ENCODE measurements at regions not wholly inside any gene's neighbourhood (a gene's known extent, or its start where the extent isn't known, plus 50 kb on each side); places are given as distances from the start of the nearest gene placed in this dataset.

DNA sequence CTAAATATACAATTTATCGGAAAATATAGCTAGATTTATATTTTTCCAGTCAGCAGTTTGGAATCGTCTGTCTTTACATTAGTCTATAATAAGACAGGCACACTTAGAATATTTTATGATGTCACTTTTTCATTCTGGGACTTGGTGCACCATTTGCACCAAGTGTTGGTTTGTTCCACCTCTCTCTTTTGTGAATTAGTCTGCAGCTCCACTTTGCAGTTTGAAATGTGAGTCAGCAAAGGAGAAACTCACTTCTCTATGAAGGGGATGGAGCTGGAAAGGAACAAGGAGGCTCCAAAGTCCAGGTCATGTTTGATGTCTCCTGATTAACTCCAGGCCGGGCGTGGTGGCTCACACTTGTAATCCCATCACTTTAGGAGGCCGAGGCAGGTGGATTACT is 63.8 kb upstream of the RTN4 start:
- Histone ChIP-seq H3K27me3 (ENCODE audit: insufficient read depth, low read length) (no peaks in the 10 kb centered on the region), H3K14ac (ENCODE audit: insufficient read depth, low read length) (no peak overlapping the region), H4K8ac (replicated peaks; ENCODE audit: insufficient read length, low read depth, low read length) (no peak overlapping the region), H3K56ac (ENCODE audit: insufficient read length, low read depth, low read length) (no peak overlapping the region), H2BK120ac (ENCODE audit: low read depth, low read length, poor library complexity, severe bottlenecking) (no peak overlapping the region), H3K18ac (ENCODE audit: insufficient read length, low read depth, low read length) (no peak overlapping the region), H3K27ac (ENCODE audit: insufficient read length, low read depth, low read length) (no peak overlapping the region), H4K20me1 (ENCODE audit: control insufficient read depth, insufficient read depth, insufficient read length) (no peaks in the 10 kb centered on the region), H2BK12ac (ENCODE audit: insufficient read length, low read depth, low read length) (no peak overlapping the region), H3K4me1 (ENCODE audit: insufficient read depth, low read length) (peaks cover 8% of the 10 kb centered on the region; the same call in 1 of the 2 replicates), H2BK15ac (ENCODE audit: low read depth, low read length) (no peak overlapping the region), H2BK20ac (ENCODE audit: low read depth, low read length, poor library complexity, severe bottlenecking) (no peak overlapping the region), H3K23ac (ENCODE audit: insufficient read length, low read depth, low read length) (no peak overlapping the region), H3K23me2 (ENCODE audit: insufficient read length, low read depth, low read length, poor library complexity, severe bottlenecking) (no peaks in the 10 kb centered on the region), H4K5ac (ENCODE audit: insufficient read length, low read depth, low read length) (no peak overlapping the region), H2AK5ac (ENCODE audit: insufficient read length, low read length) (no peak overlapping the region), H3K79me1 (ENCODE audit: insufficient read depth, low read depth, low read length, poor library complexity, severe bottlenecking) (no peaks in the 10 kb centered on the region), H4K91ac (ENCODE audit: insufficient read length, low read depth, low read length) (no peak overlapping the region), H3T11ph (ENCODE audit: low read length) (no peak overlapping the region), H3K4me2 (ENCODE audit: insufficient read depth, insufficient read length, low read length) (no peak overlapping the region), H3K4ac (ENCODE audit: low read depth, low read length) (no peak overlapping the region), H3K9ac (ENCODE audit: extremely low read depth, insufficient read length, low read length) (no peak overlapping the region), H3K79me2 (ENCODE audit: insufficient read depth, low read length) (no peaks in the 10 kb centered on the region), H3K9me3 (ENCODE audit: control insufficient read depth, low read depth, low read length) (no peaks in the 10 kb centered on the region), H2BK5ac (ENCODE audit: insufficient read length, low read length) (no peak overlapping the region), H2AFZ (ENCODE audit: low read length) (no peak overlapping the region)
- TF ChIP-seq, protein P1, sequence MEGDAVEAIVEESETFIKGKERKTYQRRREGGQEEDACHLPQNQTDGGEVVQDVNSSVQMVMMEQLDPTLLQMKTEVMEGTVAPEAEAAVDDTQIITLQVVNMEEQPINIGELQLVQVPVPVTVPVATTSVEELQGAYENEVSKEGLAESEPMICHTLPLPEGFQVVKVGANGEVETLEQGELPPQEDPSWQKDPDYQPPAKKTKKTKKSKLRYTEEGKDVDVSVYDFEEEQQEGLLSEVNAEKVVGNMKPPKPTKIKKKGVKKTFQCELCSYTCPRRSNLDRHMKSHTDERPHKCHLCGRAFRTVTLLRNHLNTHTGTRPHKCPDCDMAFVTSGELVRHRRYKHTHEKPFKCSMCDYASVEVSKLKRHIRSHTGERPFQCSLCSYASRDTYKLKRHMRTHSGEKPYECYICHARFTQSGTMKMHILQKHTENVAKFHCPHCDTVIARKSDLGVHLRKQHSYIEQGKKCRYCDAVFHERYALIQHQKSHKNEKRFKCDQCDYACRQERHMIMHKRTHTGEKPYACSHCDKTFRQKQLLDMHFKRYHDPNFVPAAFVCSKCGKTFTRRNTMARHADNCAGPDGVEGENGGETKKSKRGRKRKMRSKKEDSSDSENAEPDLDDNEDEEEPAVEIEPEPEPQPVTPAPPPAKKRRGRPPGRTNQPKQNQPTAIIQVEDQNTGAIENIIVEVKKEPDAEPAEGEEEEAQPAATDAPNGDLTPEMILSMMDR (conservative IDR thresholded peaks at IDR 0.05), result no peak
- no peaks in the 10 kb centered on the region for H3K9me3 Mint-ChIP-seq
- no peak for DNase-seq
- H3K4me1 Mint-ChIP-seq, result peaks cover 29% of the 10 kb centered on the region in 2 experiments
- no peak overlapping the region for H3K4me3 Mint-ChIP-seq
- H3K36me3 Mint-ChIP-seq (ENCODE audit: insufficient read depth in 1 of 3, low read depth in 3 of 3), result no peaks in the 10 kb centered on the region; a peak in 1 of 7 replicates
- H3K27ac Mint-ChIP-seq, result no peak overlapping the region; a peak in 1 of 7 replicates
- peaks cover 1% of the 10 kb centered on the region; the same call in 1 of the 2 replicates for H3K27me3 Mint-ChIP-seq (ENCODE audit: low read depth)
- no CpG with 5 or more reads among the region's 5 CpGs for WGBS (ENCODE audit: extremely low coverage, insufficient read length, low lambda C conversion rate)
